CD8-positive, alpha-beta memory T cell (primary cell): ENCODE measurements at regions not wholly inside any gene's neighbourhood (a gene's known extent, or its start where the extent isn't known, plus 50 kb on each side); places are given as distances from the start of the nearest gene placed in this dataset.

Experiments
- CTCF ChIA-PET: fragments of 350-600 bp; sonication (Branson Sonifier 250); formaldehyde crosslinking; loops from one replicate; lab custom pipeline; 2021; ENCODE audit warnings: antibody characterized with exemption; lab: Charles Lee
- POLR2A ChIA-PET: fragments of 350-600 bp; sonication (Branson Sonifier 250); formaldehyde crosslinking; loops from one replicate; lab custom pipeline; 2021; ENCODE audit warnings: antibody characterized with exemption; lab: Charles Lee
- DNase-seq, 5 donors: peaks; one replicate each; pipeline versions ENCODE4 v3.0.0 to v3.0.0-alpha.2; 2020 to 2022; ENCODE audit warnings: mixed read lengths in 1 of 5
- H3K27ac ChIP-seq: one replicate; pipeline ENCODE4 v1.7.0; 2013; ENCODE audit warnings: low read depth, mild to moderate bottlenecking, low read length, moderate library complexity
- H3K27me3 ChIP-seq: 2 replicates; pipeline ENCODE4 v1.7.0; 2013; ENCODE audit warnings: low read length, mild to moderate bottlenecking; ENCODE audit not compliant: insufficient read depth, poor library complexity, severe bottlenecking
- H3K36me3 ChIP-seq: 2 replicates; pipeline ENCODE4 v1.7.0; 2013; ENCODE audit warnings: mild to moderate bottlenecking, low read length, moderate library complexity; ENCODE audit not compliant: insufficient read depth
- H3K4me1 ChIP-seq: 2 replicates; pipeline ENCODE4 v1.7.0; 2013; ENCODE audit warnings: mild to moderate bottlenecking, low read length, moderate library complexity; ENCODE audit not compliant: insufficient read depth
- H3K4me3 ChIP-seq: 2 replicates; pipeline ENCODE4 v1.7.0; 2013; ENCODE audit warnings: mild to moderate bottlenecking, low read length
- H3K9me3 ChIP-seq: 2 replicates; pipeline ENCODE4 v1.7.0; 2013; ENCODE audit warnings: mild to moderate bottlenecking, low read length
- H3K27ac Mint-ChIP-seq, 8 donors: one replicate each; pipeline ENCODE4 v1.8.0; 2020 to 2021; ENCODE audit warnings: mixed read lengths in 8 of 8, mild to moderate bottlenecking in 6 of 8, inconsistent platforms in 3 of 8, moderate library complexity in 3 of 8
- H3K27me3 Mint-ChIP-seq, 2 donors: one replicate each; pipeline ENCODE4 v1.8.0; 2020 to 2021; ENCODE audit warnings: mixed read lengths in 2 of 2, mild to moderate bottlenecking in 1 of 2, moderate library complexity in 1 of 2
- H3K36me3 Mint-ChIP-seq, 3 donors: one replicate each; pipeline ENCODE4 v1.8.0; 2020 to 2021; ENCODE audit warnings: mixed read lengths in 3 of 3, inconsistent platforms in 1 of 3, mild to moderate bottlenecking in 1 of 3
- H3K4me1 Mint-ChIP-seq, 3 donors: one replicate each; pipeline ENCODE4 v1.8.0; 2020 to 2021; ENCODE audit warnings: mixed read lengths in 3 of 3, inconsistent platforms in 1 of 3, mild to moderate bottlenecking in 1 of 3
- H3K4me3 Mint-ChIP-seq, 7 donors: one replicate each; pipeline ENCODE4 v1.8.0; 2020 to 2021; ENCODE audit warnings: mixed read lengths in 7 of 7, mild to moderate bottlenecking in 6 of 7, moderate library complexity in 4 of 7, inconsistent platforms in 2 of 7
- H3K9me3 Mint-ChIP-seq, 5 donors: one replicate each; pipeline ENCODE4 v1.8.0; 2020 to 2022; ENCODE audit warnings: mixed read lengths in 5 of 5, mild to moderate bottlenecking in 3 of 5, moderate library complexity in 2 of 5, inconsistent platforms in 1 of 5

DNA sequence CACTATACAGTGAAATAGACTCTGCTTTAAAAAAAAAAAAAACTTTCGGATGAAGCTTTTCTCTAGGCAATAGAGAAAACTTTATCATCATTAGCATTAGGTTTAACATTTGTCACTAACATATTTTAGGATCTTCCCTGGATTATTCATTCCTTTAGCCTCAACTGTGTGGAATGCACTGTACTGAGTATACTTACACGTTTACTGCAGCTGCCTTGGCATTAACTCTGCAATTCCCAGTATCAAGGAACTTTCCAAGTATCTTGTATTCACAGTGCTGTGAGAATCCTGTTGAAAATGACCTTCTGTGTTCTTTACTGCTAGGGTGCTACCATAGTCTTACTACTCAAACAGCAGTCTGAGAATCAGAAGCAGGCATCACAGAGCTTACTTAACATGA, 328.2 kb upstream of the COL3A1 start:
- ChIA-PET CTCF (no interaction called here), POLR2A (no interaction called here)
- peaks cover 0 to 9% (median 3%) of the 10 kb centered on the region in 5 donors for H3K9me3 Mint-ChIP-seq
- no peak overlapping the region for H3K4me3 ChIP-seq
- no peaks in the 10 kb centered on the region for H3K4me1 ChIP-seq
- H3K4me1 Mint-ChIP-seq: no peaks in the 10 kb centered on the region
- H3K27ac ChIP-seq: no peak overlapping the region
- DNase-seq: no peak
- H3K27ac Mint-ChIP-seq: no peak overlapping the region
- H3K4me3 Mint-ChIP-seq: no peak overlapping the region
- no peaks in the 10 kb centered on the region for H3K9me3 ChIP-seq
- H3K27me3 ChIP-seq: no peaks in the 10 kb centered on the region
- no peaks in the 10 kb centered on the region for H3K36me3 ChIP-seq
- no peaks in the 10 kb centered on the region for H3K36me3 Mint-ChIP-seq
- no peaks in the 10 kb centered on the region for H3K27me3 Mint-ChIP-seq

GRCh38 chr2:188647430-188648070, 326.6 kb upstream of the COL3A1 start:
- H3K27ac ChIP-seq: no peak overlapping the region
- no peaks in the 10 kb centered on the region for H3K4me1 ChIP-seq
- no peaks in the 10 kb centered on the region for H3K9me3 ChIP-seq
- ChIA-PET CTCF (no interaction called here), POLR2A (no interaction called here)
- no peaks in the 10 kb centered on the region for H3K27me3 Mint-ChIP-seq
- peaks cover 0 to 13% (median 2%) of the 10 kb centered on the region in 5 donors for H3K9me3 Mint-ChIP-seq
- H3K4me3 ChIP-seq: no peak overlapping the region
- no peak overlapping the region for H3K4me3 Mint-ChIP-seq
- DNase-seq: no peak
- H3K36me3 Mint-ChIP-seq: no peaks in the 10 kb centered on the region
- no peak overlapping the region for H3K27ac Mint-ChIP-seq
- no peaks in the 10 kb centered on the region for H3K4me1 Mint-ChIP-seq
- no peaks in the 10 kb centered on the region for H3K27me3 ChIP-seq
- H3K36me3 ChIP-seq: no peaks in the 10 kb centered on the region

DNA sequence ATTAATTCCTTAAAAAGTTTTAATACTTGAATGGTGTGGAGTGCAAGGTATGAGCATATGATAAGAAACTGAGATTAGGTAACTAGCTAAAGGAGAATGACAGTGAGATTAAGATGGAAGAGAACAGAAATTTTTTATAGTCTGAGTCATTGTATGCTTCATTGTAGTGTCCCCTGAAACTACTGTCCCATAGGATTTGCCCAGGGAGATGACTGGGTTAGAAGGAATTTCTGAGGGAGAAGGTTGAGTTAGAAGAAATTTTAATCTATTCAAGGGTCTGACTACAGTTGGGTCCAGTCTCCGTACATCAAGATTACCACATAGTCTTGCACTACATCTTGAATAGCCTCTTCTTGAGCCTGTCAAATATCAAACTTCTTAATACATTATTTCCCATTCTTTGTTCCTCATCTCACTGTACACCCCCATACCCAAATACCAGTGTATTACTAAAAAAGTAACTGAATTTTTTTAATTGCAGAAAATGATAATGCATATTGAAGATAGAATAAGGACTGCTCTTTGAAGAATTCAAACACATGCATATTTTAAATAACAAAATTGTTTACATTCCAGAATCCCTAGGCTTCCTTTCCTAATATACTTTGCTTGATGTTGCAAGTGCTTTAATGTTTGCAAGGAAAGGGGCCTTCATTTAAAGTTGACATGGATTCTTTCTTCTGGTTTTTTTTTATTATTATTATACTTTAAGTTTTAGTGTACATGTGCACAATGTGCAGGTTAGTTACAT, 314.3 kb upstream of the COL3A1 start:
- Histone ChIP-seq H3K4me3 (no peak overlapping the region), H3K27ac (no peak overlapping the region), H3K9me3 (no peaks in the 10 kb centered on the region), H3K36me3 (no peaks in the 10 kb centered on the region), H3K4me1 (no peaks in the 10 kb centered on the region), H3K27me3 (no peaks in the 10 kb centered on the region)
- Mint-ChIP-seq H3K4me1 (no peaks in the 10 kb centered on the region), H3K36me3 (no peaks in the 10 kb centered on the region), H3K27ac (no peak overlapping the region), H3K9me3 (peaks cover 0 to 3% (median 0%) of the 10 kb centered on the region in 5 donors), H3K4me3 (no peak overlapping the region), H3K27me3 (no peaks in the 10 kb centered on the region)
- no peak for DNase-seq
- ChIA-PET CTCF (no interaction called here), POLR2A (no interaction called here)

- H3K4me3 Mint-ChIP-seq: no peak overlapping the region
- H3K27ac Mint-ChIP-seq: no peak overlapping the region
- no peaks in the 10 kb centered on the region for H3K27me3 Mint-ChIP-seq
- POLR2A ChIA-PET: no interaction called here
- no peak overlapping the region for H3K27ac ChIP-seq
- no peaks in the 10 kb centered on the region for H3K4me1 ChIP-seq
- CTCF ChIA-PET: no interaction called here
- H3K9me3 ChIP-seq: no peaks in the 10 kb centered on the region
- H3K4me1 Mint-ChIP-seq: no peaks in the 10 kb centered on the region
- no peaks in the 10 kb centered on the region for H3K36me3 Mint-ChIP-seq
- H3K27me3 ChIP-seq: no peaks in the 10 kb centered on the region
- no peaks in the 10 kb centered on the region for H3K36me3 ChIP-seq
- no peak overlapping the region for H3K4me3 ChIP-seq
- peaks cover 0 to 3% (median 0%) of the 10 kb centered on the region in 5 donors for H3K9me3 Mint-ChIP-seq
- DNase-seq: no peak
These were observed 310.9 kb upstream of the COL3A1 start for GRCh38 chr2:188663301-188663700.

DNA sequence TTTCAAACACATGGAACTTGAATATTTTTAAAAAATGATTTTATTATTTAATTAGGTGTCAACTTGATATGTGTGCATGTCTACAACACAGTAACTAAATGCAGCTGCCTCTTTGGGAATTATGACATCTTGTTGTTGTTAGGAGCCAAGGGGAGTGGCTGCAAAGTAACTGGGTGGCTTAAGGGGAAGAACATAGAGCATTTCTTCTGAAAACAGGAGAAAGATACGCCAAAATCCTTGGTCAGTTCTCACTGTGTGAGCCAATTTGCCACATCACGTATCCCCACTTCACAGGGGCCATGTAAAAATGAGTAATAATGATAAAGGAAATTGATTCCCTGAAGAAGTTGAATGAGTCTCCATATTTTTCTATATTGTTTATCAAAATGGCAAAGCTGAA, 309.8 kb upstream of the COL3A1 start:
- H3K4me1 ChIP-seq: no peaks in the 10 kb centered on the region
- no peaks in the 10 kb centered on the region for H3K9me3 ChIP-seq

DNA sequence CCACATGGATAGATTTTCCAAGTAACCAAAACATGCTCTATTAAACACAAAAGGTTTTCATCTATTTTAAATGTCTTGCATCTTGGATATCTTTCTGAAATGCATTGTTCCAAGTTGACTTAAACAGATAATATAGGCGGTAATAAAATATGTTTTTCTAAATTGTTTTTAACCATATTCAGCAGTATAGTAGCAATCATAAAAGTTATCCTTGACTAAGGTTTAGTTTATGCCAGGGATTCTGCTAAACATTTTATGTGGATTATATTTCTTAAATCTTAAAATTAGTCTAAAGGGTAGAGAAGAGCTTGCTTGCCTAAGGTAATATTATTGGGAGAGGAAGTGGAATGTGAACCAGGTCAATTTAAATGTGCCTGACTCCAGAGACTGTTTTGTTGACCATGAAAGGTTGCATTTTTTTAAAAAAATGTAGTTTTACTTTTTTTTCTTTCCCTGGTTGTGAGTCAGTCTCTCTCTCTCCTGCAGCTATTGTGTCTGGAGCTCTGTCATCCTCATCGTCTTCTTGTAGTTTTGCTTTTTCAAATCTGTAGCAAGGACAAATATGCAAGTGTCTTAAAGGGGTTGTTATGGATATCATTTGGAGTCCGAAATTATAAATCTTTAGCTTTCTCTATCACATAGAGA, 309.1 kb upstream of the COL3A1 start:
- H3K36me3 ChIP-seq: no peaks in the 10 kb centered on the region
- no peak overlapping the region for H3K4me3 ChIP-seq
- H3K27me3 ChIP-seq: no peaks in the 10 kb centered on the region
- no peaks in the 10 kb centered on the region for H3K9me3 ChIP-seq
- Mint-ChIP-seq H3K9me3 (peaks cover 0 to 3% (median 0%) of the 10 kb centered on the region in 5 donors), H3K36me3 (no peaks in the 10 kb centered on the region), H3K27me3 (no peaks in the 10 kb centered on the region), H3K4me1 (no peaks in the 10 kb centered on the region), H3K4me3 (no peak overlapping the region), H3K27ac (no peak overlapping the region)
- H3K4me1 ChIP-seq: no peaks in the 10 kb centered on the region
- ChIA-PET CTCF (no interaction called here), POLR2A (no interaction called here)
- no peak overlapping the region for H3K27ac ChIP-seq
- no peak for DNase-seq

More for the DNA sequence above, 309.8 kb upstream of the COL3A1 start:
- Histone ChIP-seq H3K27ac (no peak overlapping the region), H3K27me3 (no peaks in the 10 kb centered on the region), H3K36me3 (no peaks in the 10 kb centered on the region), H3K4me3 (no peak overlapping the region)
- H3K27ac Mint-ChIP-seq: no peak overlapping the region
- ChIA-PET POLR2A (no interaction called here), CTCF (no interaction called here)
- no peaks in the 10 kb centered on the region for H3K4me1 Mint-ChIP-seq
- DNase-seq: no peak
- H3K4me3 Mint-ChIP-seq: no peak overlapping the region
- no peaks in the 10 kb centered on the region for H3K36me3 Mint-ChIP-seq
- no peaks in the 10 kb centered on the region for H3K27me3 Mint-ChIP-seq
- peaks cover 0 to 5% (median 0%) of the 10 kb centered on the region in 5 donors for H3K9me3 Mint-ChIP-seq

DNA sequence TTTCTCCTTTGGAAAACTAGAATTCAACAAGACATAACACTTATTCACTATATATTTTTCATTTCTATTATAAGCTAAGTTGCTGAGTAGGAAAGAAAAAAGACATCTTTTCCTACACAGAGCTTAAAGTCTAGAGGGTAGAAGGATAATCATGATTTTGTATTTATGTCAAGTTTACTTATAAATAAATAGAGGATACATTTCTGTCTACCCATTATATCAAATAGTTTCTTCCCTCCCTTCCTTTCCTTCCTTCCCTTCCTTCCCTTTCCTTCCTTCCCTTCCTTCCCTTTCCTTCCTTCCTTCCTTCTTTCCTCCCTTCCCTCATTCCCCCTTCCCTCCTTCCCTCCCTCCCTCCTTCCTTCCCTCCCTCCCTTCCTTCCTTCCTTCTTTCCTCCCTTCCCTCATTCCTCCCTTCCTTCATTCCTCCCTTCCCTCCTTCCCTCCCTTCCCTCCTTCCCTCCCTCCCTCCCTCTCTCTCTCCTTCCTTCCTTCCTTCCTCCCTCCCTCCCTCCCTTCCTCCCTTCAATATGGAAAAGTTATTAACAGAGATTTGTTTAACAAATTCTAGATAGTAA, 308.4 kb upstream of the COL3A1 start:
- no peaks in the 10 kb centered on the region for H3K9me3 ChIP-seq
- Mint-ChIP-seq H3K27ac (no peak overlapping the region), H3K4me3 (no peak overlapping the region), H3K9me3 (peaks cover 0 to 3% (median 0%) of the 10 kb centered on the region in 5 donors), H3K36me3 (no peaks in the 10 kb centered on the region), H3K27me3 (no peaks in the 10 kb centered on the region), H3K4me1 (no peaks in the 10 kb centered on the region)
- no peak overlapping the region for H3K27ac ChIP-seq
- POLR2A ChIA-PET: no interaction called here
- CTCF ChIA-PET: no interaction called here
- no peak overlapping the region for H3K4me3 ChIP-seq
- H3K27me3 ChIP-seq: no peaks in the 10 kb centered on the region
- H3K36me3 ChIP-seq: no peaks in the 10 kb centered on the region
- no peaks in the 10 kb centered on the region for H3K4me1 ChIP-seq
- no peak for DNase-seq

- Mint-ChIP-seq H3K4me1 (no peaks in the 10 kb centered on the region), H3K9me3 (peaks cover 0 to 3% (median 0%) of the 10 kb centered on the region in 5 donors), H3K4me3 (no peak overlapping the region), H3K27ac (no peak overlapping the region), H3K36me3 (no peaks in the 10 kb centered on the region), H3K27me3 (no peaks in the 10 kb centered on the region)
- CTCF ChIA-PET: no interaction called here
- no peak overlapping the region for H3K4me3 ChIP-seq
- POLR2A ChIA-PET: no interaction called here
- no peak for DNase-seq
- no peaks in the 10 kb centered on the region for H3K36me3 ChIP-seq
- no peaks in the 10 kb centered on the region for H3K9me3 ChIP-seq
- no peaks in the 10 kb centered on the region for H3K4me1 ChIP-seq
- H3K27ac ChIP-seq: no peak overlapping the region
- H3K27me3 ChIP-seq: no peaks in the 10 kb centered on the region
These were observed 307.7 kb upstream of the COL3A1 start for GRCh38 chr2:188666503-188666902.
